ENCODE measurements at regions not wholly inside any gene's neighbourhood (a gene's known extent, or its start where the extent isn't known, plus 50 kb on each side); places are given as distances from the start of the nearest gene placed in this dataset.

GRCh38 chr5:27854243-27854852 is 816.0 kb upstream of the CDH9 start:
- TF ChIP-seq CTCF (IDR thresholded peaks at IDR 0.05) (no peak), POLR2A (IDR thresholded peaks at IDR 0.05) (no peak)

Measured in body of pancreas (tissue), 4 donors.